Mucosa of descending colon (tissue), 3 donors: ENCODE measurements at regions not wholly inside any gene's neighbourhood (a gene's known extent, or its start where the extent isn't known, plus 50 kb on each side); places are given as distances from the start of the nearest gene placed in this dataset.

Experiments used
- ATAC-seq: fragments of 200-7000 bp; cut with Tn5 transposase; one replicate; pipeline ENCODE4 v1.9.1; 2020; ENCODE audit warnings: mild to moderate bottlenecking, moderate library complexity
- DNase-seq, 3 donors: peaks; one replicate each; pipeline ENCODE4 v3.0.0-alpha.2; 2020
- H3K36me3 ChIP-seq: fragments of 200-600 bp; one replicate; pipeline ENCODE4 v1.8.0; 2021; ENCODE audit warnings: low read depth, mild to moderate bottlenecking
- H3K4me1 ChIP-seq: fragments of 200-600 bp; one replicate; pipeline ENCODE4 v1.8.0; 2021; ENCODE audit warnings: low read depth, mild to moderate bottlenecking
- H3K4me3 ChIP-seq: fragments of 200-600 bp; one replicate; pipeline ENCODE4 v1.8.0; 2021; ENCODE audit warnings: mild to moderate bottlenecking
- H3K9me3 ChIP-seq: fragments of 200-600 bp; one replicate; pipeline ENCODE4 v1.8.0; 2021; ENCODE audit warnings: mild to moderate bottlenecking
- intact Hi-C, 2 donors: fragments of 100-400 bp; cut with DNase I in 1 of 2; cut with micrococcal nuclease in 1 of 2; formaldehyde crosslinking; loops; one replicate each; pipeline versions ENCODE4 v1.11.0 to v1.11.1; 2022; cut with DNase I, micrococcal nuclease
- TF ChIP-seq, protein P1 (sequence below): fragments of 200-600 bp; IDR thresholded peaks from one replicate; pipeline ENCODE4 v1.8.0; 2022; ENCODE audit warnings: antibody characterized with exemption, mild to moderate bottlenecking
- donor health status: DM: no; HTN: no; CAD: no; lungs with moderate emphysema.
- donor health status: DM: no; HTN: no; CAD: no.
- donor health status: DM: no; HTN: yes; CAD: no.

DNA sequence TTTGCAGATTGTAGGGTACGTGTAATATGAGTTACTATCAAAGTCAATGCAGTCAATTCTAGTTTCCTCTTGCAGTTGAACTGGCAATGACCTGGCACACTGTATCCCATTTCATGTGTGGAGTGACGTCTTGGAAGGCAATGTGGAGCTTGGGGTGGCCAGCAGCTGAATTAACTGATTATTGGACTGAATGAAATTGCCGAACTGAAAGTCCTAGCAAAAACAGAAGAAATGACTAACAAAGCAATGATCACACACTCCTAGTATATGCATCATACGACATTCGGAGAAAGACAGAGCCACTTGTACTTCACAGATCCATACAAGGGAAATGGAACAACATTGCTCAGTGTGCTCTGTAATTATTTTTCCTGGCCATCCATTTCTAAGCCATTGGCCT, 259.1 kb upstream of the DAPK1 start:
- Histone ChIP-seq H3K4me1 (no peaks in the 10 kb centered on the region), H3K36me3 (no peaks in the 10 kb centered on the region), H3K9me3 (no peaks in the 10 kb centered on the region), H3K4me3 (no peak overlapping the region)
- intact Hi-C loops, result no loop called here
- ATAC-seq (no peak), DNase-seq (no peak)
- TF ChIP-seq, protein P1, sequence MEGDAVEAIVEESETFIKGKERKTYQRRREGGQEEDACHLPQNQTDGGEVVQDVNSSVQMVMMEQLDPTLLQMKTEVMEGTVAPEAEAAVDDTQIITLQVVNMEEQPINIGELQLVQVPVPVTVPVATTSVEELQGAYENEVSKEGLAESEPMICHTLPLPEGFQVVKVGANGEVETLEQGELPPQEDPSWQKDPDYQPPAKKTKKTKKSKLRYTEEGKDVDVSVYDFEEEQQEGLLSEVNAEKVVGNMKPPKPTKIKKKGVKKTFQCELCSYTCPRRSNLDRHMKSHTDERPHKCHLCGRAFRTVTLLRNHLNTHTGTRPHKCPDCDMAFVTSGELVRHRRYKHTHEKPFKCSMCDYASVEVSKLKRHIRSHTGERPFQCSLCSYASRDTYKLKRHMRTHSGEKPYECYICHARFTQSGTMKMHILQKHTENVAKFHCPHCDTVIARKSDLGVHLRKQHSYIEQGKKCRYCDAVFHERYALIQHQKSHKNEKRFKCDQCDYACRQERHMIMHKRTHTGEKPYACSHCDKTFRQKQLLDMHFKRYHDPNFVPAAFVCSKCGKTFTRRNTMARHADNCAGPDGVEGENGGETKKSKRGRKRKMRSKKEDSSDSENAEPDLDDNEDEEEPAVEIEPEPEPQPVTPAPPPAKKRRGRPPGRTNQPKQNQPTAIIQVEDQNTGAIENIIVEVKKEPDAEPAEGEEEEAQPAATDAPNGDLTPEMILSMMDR, result no peak

DNA sequence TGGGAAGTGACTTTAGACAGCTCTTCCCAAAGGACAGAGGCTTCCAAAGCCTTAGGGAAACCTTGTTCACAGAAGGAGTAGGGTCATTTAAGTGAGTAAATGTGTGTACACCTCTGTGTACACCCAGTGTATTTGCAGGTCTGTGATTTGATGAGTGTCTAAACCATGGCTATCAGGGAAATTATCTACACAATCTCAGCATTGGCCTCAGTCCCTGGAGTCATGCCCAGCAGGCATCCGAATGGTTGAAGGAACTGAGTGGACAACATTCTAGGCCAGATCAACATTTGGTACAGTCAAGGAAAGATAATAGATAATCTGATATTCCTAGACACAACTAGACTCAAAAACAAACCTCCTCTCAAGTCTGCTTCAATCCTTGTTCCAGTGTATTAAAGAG, 258.4 kb upstream of the DAPK1 start:
- Histone ChIP-seq H3K36me3 (no peaks in the 10 kb centered on the region), H3K4me1 (no peaks in the 10 kb centered on the region), H3K9me3 (no peaks in the 10 kb centered on the region), H3K4me3 (no peak overlapping the region)
- intact Hi-C loops, result no loop called here
- no peak for DNase-seq
- ATAC-seq, result no peak
- TF ChIP-seq, protein P1, result no peak

DNA sequence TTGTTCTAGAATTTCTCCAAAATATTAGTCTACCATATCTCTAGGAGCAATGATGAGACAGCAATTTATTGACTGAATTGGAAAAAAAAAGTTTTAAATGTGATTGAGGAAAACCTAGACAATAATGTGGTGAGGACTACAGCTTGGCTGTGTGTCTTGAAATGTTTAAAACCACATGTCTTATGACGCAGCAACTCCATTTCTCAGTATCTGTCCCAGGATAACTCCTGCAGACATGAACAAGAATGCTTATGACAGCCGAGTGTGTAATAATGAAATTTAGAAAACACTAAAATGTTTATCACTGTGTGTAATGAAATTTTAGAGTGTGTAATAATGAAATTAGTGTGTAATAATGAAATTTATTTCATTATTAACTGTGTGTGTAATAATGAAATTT, 254.1 kb upstream of the DAPK1 start:
- DNase-seq (no peak), ATAC-seq (no peak)
- Histone ChIP-seq H3K4me3 (no peak overlapping the region), H3K36me3 (no peaks in the 10 kb centered on the region), H3K4me1 (no peaks in the 10 kb centered on the region), H3K9me3 (no peaks in the 10 kb centered on the region)
- TF ChIP-seq, protein P1, result no peak
- intact Hi-C loops, result no loop called here

DNA sequence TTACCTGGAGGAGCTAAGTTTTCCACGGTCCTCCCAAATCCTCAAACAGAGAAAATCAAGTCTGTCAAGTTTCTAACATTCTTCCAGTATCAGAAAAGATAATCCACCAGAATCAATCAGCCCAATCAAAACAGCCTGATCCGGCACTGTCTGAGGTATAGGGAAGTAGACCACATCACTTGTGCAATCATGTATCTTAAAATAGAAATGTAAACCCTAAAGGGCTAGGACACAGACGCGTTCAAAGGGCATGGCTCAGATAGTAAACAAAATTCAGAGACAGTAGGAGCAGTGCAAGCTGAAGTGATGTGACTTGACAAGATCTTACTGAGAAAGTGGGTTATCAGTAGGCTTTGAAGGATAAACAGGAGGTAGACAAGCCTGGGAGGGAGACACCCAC, 252.4 kb upstream of the DAPK1 start:
- DNase-seq, result no peak
- no peaks in the 10 kb centered on the region for H3K4me1 ChIP-seq
- H3K9me3 ChIP-seq, result no peaks in the 10 kb centered on the region
- no peak for ATAC-seq
- no peak overlapping the region for H3K4me3 ChIP-seq
- no peaks in the 10 kb centered on the region for H3K36me3 ChIP-seq
- intact Hi-C loops, result no loop called here
- TF ChIP-seq, protein P1, result no peak

DNA sequence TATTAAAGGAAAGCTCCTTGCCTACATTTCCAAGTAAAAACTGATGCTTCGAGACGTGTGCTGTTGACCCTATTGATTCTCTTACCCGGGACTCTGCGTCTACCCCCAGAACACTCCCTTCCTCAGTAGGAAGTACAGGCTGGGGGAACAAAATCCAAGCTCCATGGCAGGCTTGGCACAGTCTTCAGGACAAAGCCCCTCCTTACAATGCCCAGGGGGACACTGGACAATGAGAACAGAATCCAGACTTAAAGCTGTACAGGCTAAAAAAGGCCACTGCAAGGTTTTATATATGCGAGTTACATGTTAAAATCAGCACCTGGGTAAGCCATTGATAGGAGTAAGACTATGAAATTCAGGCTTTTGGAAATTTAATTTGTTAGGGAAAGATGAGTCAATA, 250.6 kb upstream of the DAPK1 start:
- no peaks in the 10 kb centered on the region for H3K36me3 ChIP-seq

DNA sequence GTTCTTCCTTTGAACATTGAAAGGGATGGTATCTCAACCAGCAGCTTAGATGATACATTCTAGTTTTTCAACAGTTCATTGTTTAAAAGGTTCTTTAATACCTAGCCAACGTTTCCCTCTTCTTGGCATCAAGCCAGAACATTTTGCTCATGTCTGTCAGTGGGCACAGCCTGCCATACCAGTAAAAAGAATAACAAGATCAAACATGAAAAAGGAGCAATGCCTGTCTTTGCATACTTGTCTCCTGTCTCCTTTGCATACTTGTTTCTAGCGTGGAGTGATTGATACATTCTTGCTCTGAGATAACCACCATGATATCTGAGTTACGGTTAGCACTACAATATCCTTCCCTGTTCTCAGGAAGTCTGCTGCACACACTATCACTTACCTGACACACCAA, 248.6 kb upstream of the DAPK1 start:
- ATAC-seq, result no peak
- intact Hi-C loops, result no loop called here
- no peak for DNase-seq
- H3K4me1 ChIP-seq, result no peaks in the 10 kb centered on the region
- no peaks in the 10 kb centered on the region for H3K9me3 ChIP-seq
- no peaks in the 10 kb centered on the region for H3K36me3 ChIP-seq
- TF ChIP-seq, protein P1, result no peak
- H3K4me3 ChIP-seq, result no peak overlapping the region

More for the DNA sequence above, 250.6 kb upstream of the DAPK1 start:
- Histone ChIP-seq H3K4me1 (no peaks in the 10 kb centered on the region), H3K9me3 (no peaks in the 10 kb centered on the region), H3K4me3 (no peak overlapping the region)
- no peak for DNase-seq
- TF ChIP-seq, protein P1, result no peak
- no peak for ATAC-seq
- intact Hi-C loops, result no loop called here
